Suprapubic skin (tissue), 4 donors: ENCODE measurements at regions not wholly inside any gene's neighbourhood (a gene's known extent, or its start where the extent isn't known, plus 50 kb on each side); places are given as distances from the start of the nearest gene placed in this dataset.

Experiments used
- EP300 ChIP-seq: sonication (generic); formaldehyde crosslinking; IDR thresholded peaks from one replicate; pipeline ENCODE4 v1.6.1; 2017; ENCODE audit warnings: antibody characterized with exemption
- POLR2A ChIP-seq, 2 donors: fragments of 450-650 bp; IDR thresholded peaks; one replicate each; pipeline ENCODE4 v1.6.1; 2017; ENCODE audit warnings: antibody characterized with exemption in 2 of 2, mild to moderate bottlenecking in 2 of 2, moderate library complexity in 2 of 2
- POLR2AphosphoS5 ChIP-seq, 3 donors: sonication (generic); formaldehyde crosslinking; IDR thresholded peaks; one replicate each; pipeline ENCODE4 v1.6.1; 2017; ENCODE audit warnings: antibody characterized with exemption in 3 of 3
- TF ChIP-seq, protein P1 (sequence below), 2 donors: fragments of 200-600 bp in 1 of 2; fragments of 450-650 bp in 1 of 2; sonication (generic) in 1 of 2; IDR thresholded peaks; one replicate each; pipeline ENCODE4 v1.5.1; 2016 to 2019; ENCODE audit warnings: antibody characterized with exemption in 2 of 2, mild to moderate bottlenecking in 1 of 2, moderate library complexity in 1 of 2

- TF ChIP-seq, protein P1, sequence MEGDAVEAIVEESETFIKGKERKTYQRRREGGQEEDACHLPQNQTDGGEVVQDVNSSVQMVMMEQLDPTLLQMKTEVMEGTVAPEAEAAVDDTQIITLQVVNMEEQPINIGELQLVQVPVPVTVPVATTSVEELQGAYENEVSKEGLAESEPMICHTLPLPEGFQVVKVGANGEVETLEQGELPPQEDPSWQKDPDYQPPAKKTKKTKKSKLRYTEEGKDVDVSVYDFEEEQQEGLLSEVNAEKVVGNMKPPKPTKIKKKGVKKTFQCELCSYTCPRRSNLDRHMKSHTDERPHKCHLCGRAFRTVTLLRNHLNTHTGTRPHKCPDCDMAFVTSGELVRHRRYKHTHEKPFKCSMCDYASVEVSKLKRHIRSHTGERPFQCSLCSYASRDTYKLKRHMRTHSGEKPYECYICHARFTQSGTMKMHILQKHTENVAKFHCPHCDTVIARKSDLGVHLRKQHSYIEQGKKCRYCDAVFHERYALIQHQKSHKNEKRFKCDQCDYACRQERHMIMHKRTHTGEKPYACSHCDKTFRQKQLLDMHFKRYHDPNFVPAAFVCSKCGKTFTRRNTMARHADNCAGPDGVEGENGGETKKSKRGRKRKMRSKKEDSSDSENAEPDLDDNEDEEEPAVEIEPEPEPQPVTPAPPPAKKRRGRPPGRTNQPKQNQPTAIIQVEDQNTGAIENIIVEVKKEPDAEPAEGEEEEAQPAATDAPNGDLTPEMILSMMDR (IDR thresholded peaks at IDR 0.05): no peak
- TF ChIP-seq POLR2A (IDR thresholded peaks at IDR 0.05) (no peak), POLR2AphosphoS5 (IDR thresholded peaks at IDR 0.05) (peak in 1 of 3 donors; percentile 48), EP300 (no peak)
Measured at GRCh38 chr1:215023155-215023832, 59.2 kb upstream of the KCNK2 start.
